HepG2 (cell line): ENCODE measurements at regions not wholly inside any gene's neighbourhood (a gene's known extent, or its start where the extent isn't known, plus 50 kb on each side); places are given as distances from the start of the nearest gene placed in this dataset.

Experiments
- ATAC-seq: fragments of 200-7000 bp; cut with Tn5 transposase; 3 replicates; pipeline ENCODE4 v1.9.1; 2020; ENCODE audit warnings: mild to moderate bottlenecking, moderate library complexity
- BruUV-seq: library from RNA; stranded (reverse); fragments of 400-500 nt; replicated peaks from 2 replicates; lab custom pipeline; 2021; lab: Mats Ljungman, UMichigan
- CTCF ChIA-PET: fragments of 300-600 bp; formaldehyde crosslinking; extraction: SDS; loops from one replicate; lab custom pipeline; 2021; ENCODE audit warnings: low total read pairs, inconsistent platforms, low intra/inter-chr PET ratio; lab: Yijun Ruan, JAX
- POLR2A ChIA-PET: fragments of 350-600 bp; sonication (Branson Sonifier 250); formaldehyde crosslinking; loops from one replicate; lab custom pipeline; 2020; ENCODE audit warnings: antibody characterized with exemption, inconsistent platforms; lab: Yijun Ruan, JAX
- DNase-seq: peaks from one replicate; pipeline ENCODE4 v3.0.0-alpha.2; 2015; ENCODE audit warnings: low spot score
- FAIRE-seq: peaks from 3 replicates; lab custom pipeline; 2011; peaks lifted over from hg19 to GRCh38; lab: Jason Lieb, UNC
- H2AFZ ChIP-seq: one replicate; pipeline ENCODE4 v1.6.1; 2011; ENCODE audit warnings: low read length, inconsistent platforms
- H3K27ac ChIP-seq: fragments of 300-600 bp; 3 replicates; pipeline ENCODE4 v1.8.0; 2011; ENCODE audit warnings: mixed run types, mild to moderate bottlenecking, mixed read lengths, low read length, inconsistent platforms; ENCODE audit not compliant: insufficient read depth; ENCODE audit errors: extremely low read length
- H3K27me3 ChIP-seq, 2 experiments: fragments of 200-600 bp in 1 of 2; 2 replicates in 1 of 2; 3 replicates in 1 of 2; pipeline versions ENCODE4 v1.6.0 to v1.8.0; 2011; ENCODE audit warnings: low read length in 2 of 2, mild to moderate bottlenecking in 2 of 2, moderate library complexity in 2 of 2, inconsistent platforms in 1 of 2; ENCODE audit not compliant: insufficient read depth in 2 of 2, control insufficient read depth in 1 of 2
- H3K36me3 ChIP-seq, 2 experiments: fragments of 200-600 bp in 1 of 2; replicated peaks in 1 of 2; 2 replicates in 1 of 2; 3 replicates in 1 of 2; pipeline versions ENCODE4 v1.5.1 to v1.8.0; 2011; ENCODE audit warnings: low read length in 2 of 2, inconsistent platforms in 1 of 2; ENCODE audit not compliant: insufficient read depth in 2 of 2, control insufficient read depth in 1 of 2
- H3K4me1 ChIP-seq: 2 replicates; pipeline ENCODE4 v1.5.1; 2012; ENCODE audit warnings: low read length, inconsistent platforms; ENCODE audit not compliant: insufficient read depth
- H3K4me2 ChIP-seq: 2 replicates; pipeline ENCODE4 v1.6.0; 2011; ENCODE audit warnings: low read depth, low read length, inconsistent platforms
- H3K4me3 ChIP-seq, 3 experiments: fragments of 200-600 bp in 1 of 3; sonication (generic), shearing (Covaris generic) in 1 of 3; replicated peaks in 1 of 3; 2 replicates each; pipeline ENCODE4 v1.5.1; 2011 to 2016; ENCODE audit warnings: low read length in 3 of 3, inconsistent platforms in 2 of 3, low read depth in 2 of 3, mild to moderate bottlenecking in 2 of 3, control low read depth in 1 of 3, mixed read lengths in 1 of 3; ENCODE audit not compliant: insufficient read depth in 1 of 3
- H3K79me2 ChIP-seq: one replicate; pipeline ENCODE4 v1.6.1; 2011; ENCODE audit warnings: low read length, inconsistent platforms; ENCODE audit not compliant: insufficient read depth
- H3K9ac ChIP-seq: 2 replicates; pipeline ENCODE4 v1.6.0; 2011; ENCODE audit warnings: mild to moderate bottlenecking, low read depth, low read length, inconsistent platforms; ENCODE audit not compliant: insufficient read depth
- H3K9me3 ChIP-seq: 2 replicates; pipeline ENCODE4 v1.5.1; 2012; ENCODE audit warnings: mild to moderate bottlenecking, low read length
- H4K20me1 ChIP-seq: 2 replicates; pipeline ENCODE4 v1.6.0; 2011; ENCODE audit warnings: inconsistent platforms, mild to moderate bottlenecking, low read length, moderate library complexity; ENCODE audit not compliant: insufficient read depth
- ARID5B ChIP-seq: IDR thresholded peaks from 2 replicates; pipeline ENCODE4 v1.4.0; 2020; ENCODE audit warnings: mild to moderate bottlenecking, missing genetic modification reagents
- ATF7 ChIP-seq, 2 experiments: fragments of 450-650 bp in 1 of 2; sonication (generic) in 1 of 2; formaldehyde crosslinking in 1 of 2; IDR thresholded peaks; 2 replicates each; pipeline versions ENCODE4 v1.4.0 to v1.6.1; 2016 to 2020; ENCODE audit warnings: antibody characterized with exemption in 1 of 2, mild to moderate bottlenecking in 1 of 2, missing genetic modification reagents in 1 of 2
- CHCHD3 ChIP-seq: sonication (generic); formaldehyde crosslinking; IDR thresholded peaks from 2 replicates; pipeline ENCODE4 v1.8.0; 2022; ENCODE audit warnings: mild to moderate bottlenecking, missing genetic modification reagents, moderate library complexity
- CREB1 ChIP-seq, 2 experiments: fragments of 450-650 bp in 1 of 2; IDR thresholded peaks; 2 replicates each; pipeline ENCODE4 v1.6.1; 2016 to 2017; ENCODE audit warnings: control low read depth in 1 of 2, mild to moderate bottlenecking in 1 of 2, missing compliant biosample characterization in 1 of 2, missing genetic modification characterization in 1 of 2
- PLRG1 ChIP-seq: fragments of 450-650 bp; conservative IDR thresholded peaks from 2 replicates; pipeline ENCODE4 v1.6.1; 2016
- ZNF44 ChIP-seq: sonication (generic); formaldehyde crosslinking; IDR thresholded peaks from 2 replicates; pipeline ENCODE4 v1.5.1; 2020; ENCODE audit warnings: mild to moderate bottlenecking, missing genetic modification reagents
- WGBS: methylation state at CpG from one replicate; pipeline ENCODE4 v1.1.6; 2017; ENCODE audit warnings: low lambda C conversion rate; 5-methylcytosine and 5-hydroxymethylcytosine counted together
- in situ Hi-C: cut with HindIII; loops from 2 replicates; pipeline ENCODE4 v1.10.0; 2017; ENCODE audit warnings: low pct_unique_long_range_greater_than_20kb; ENCODE audit not compliant: extremely low pct_ligation_motif_present
- intact Hi-C: fragments of 100-400 bp; cut with micrococcal nuclease; formaldehyde crosslinking; loops from one replicate; pipeline ENCODE4 v1.10.0; 2022; ENCODE audit not compliant: unreplicated experiment

GRCh38 chr9:88215196-88216125, 77.2 kb upstream of the SPATA31C2 start:
- Histone ChIP-seq H3K4me3 (no peak overlapping the region), H4K20me1 (no peaks in the 10 kb centered on the region), H3K4me1 (no peaks in the 10 kb centered on the region), H2AFZ (no peak overlapping the region), H3K4me2 (no peak overlapping the region), H3K79me2 (no peaks in the 10 kb centered on the region), H3K9me3 (no peaks in the 10 kb centered on the region), H3K27me3 (no peaks in the 10 kb centered on the region; a peak in 1 of 5 replicates), H3K9ac (no peak overlapping the region)
- 14% methylated on average over 10 of the region's 10 CpGs for WGBS
- CTCF ChIA-PET = no interaction called here
- no peak for ATAC-seq
- in situ Hi-C loops = no loop called here
- intact Hi-C loops = no loop called here
- FAIRE-seq = no peak
- DNase-seq = no peak
- TF ChIP-seq ARID5B (CRISPR knock-in tag) = no peak
- 0 out of 2 replicates have a peak, but pooled peaks have one; percentile 12 for TF ChIP-seq ATF7 (IDR thresholded peaks at IDR 0.05)
- no peak for TF ChIP-seq ATF7 (CRISPR knock-in tag; IDR thresholded peaks at IDR 0.05)
- TF ChIP-seq CHCHD3 (CRISPR knock-in tag) = no peak
- TF ChIP-seq ZNF44 (CRISPR knock-in tag) = no peak
- peak; percentile 42; the same call in 1 of the 2 replicates for TF ChIP-seq CREB1 (IDR thresholded peaks at IDR 0.05)
- TF ChIP-seq CREB1 (CRISPR knock-in tag; IDR thresholded peaks at IDR 0.05) = no peak
- no peak for TF ChIP-seq PLRG1
- TF ChIP-seq, all 625 proteins: peak for 2
- Histone ChIP-seq H3K36me3 (no peaks in the 10 kb centered on the region), H3K27ac (no peak overlapping the region)
- BruUV-seq = no TSS peak
- POLR2A ChIA-PET = no interaction called here
